Islet precursor cell (in vitro differentiated cells): ENCODE measurements at regions not wholly inside any gene's neighbourhood (a gene's known extent, or its start where the extent isn't known, plus 50 kb on each side); places are given as distances from the start of the nearest gene placed in this dataset.

Experiments
- DNase-seq: peaks from one replicate; pipeline ENCODE4 v3.0.0-alpha.2; 2018

- peak; percentile 86 for DNase-seq
These were observed 687.2 kb downstream of the FAM133A start for GRCh38 chrX:94361241-94361640.

GRCh38 chrX:94365736-94366135, 691.7 kb downstream of the FAM133A start:
- no peak for DNase-seq

GRCh38 chrX:94366616-94367015, 692.6 kb downstream of the FAM133A start:
- DNase-seq = no peak

- no peak for DNase-seq
These were observed 715.0 kb downstream of the FAM133A start for GRCh38 chrX:94389044-94389443.

DNA sequence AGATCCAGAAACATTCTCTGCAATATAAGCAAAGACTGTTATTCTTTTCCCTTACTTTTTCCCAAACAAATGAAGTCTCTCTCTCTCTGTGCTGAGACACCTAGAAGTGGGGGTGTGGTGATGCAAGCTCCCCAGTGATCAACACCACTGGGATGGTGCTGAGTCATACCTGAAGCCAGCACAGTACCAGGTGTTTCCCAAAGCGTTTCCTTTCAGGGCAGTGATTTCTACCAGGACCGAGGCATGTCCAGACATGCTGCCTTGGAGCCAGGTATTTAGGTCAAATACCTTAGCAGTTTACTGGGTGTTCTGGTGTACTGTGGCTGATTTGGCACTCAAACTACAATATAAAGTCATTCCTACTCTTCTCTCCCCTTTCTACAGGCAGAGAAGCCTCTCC, 726.5 kb downstream of the FAM133A start:
- DNase-seq = peak; percentile 97

DNA sequence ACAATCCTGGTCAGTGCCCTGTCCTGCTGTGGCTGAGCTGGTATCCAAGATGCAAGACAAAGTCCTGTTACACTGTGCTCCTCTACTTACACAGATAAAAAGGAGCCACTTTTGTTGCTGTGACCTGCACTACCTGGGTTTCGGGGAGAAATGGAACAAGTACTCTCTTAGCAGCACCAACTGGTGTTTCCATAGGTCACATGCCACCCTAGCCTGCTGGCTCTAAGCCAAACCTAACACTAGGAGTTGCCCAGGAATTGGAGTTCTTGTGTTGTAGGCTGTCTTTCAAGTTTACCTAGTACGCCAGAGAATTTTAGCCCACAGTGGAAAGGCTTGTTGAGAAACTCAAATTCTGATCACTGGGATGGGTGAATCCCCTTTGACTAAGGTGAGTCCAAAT, 727.4 kb downstream of the FAM133A start:
- no peak for DNase-seq

- no peak for DNase-seq
These were observed 740.7 kb downstream of the FAM133A start for GRCh38 chrX:94414746-94415145.

- no peak for DNase-seq
These were observed 744.1 kb downstream of the FAM133A start for GRCh38 chrX:94418065-94418464.

- DNase-seq = peak; percentile 91
These were observed 750.5 kb downstream of the FAM133A start for GRCh38 chrX:94424456-94424855.

- no peak for DNase-seq
These were observed 756.1 kb downstream of the FAM133A start for GRCh38 chrX:94430091-94430490.

- peak; percentile 56 for DNase-seq
These were observed 761.8 kb downstream of the FAM133A start for GRCh38 chrX:94435799-94436198.

DNA sequence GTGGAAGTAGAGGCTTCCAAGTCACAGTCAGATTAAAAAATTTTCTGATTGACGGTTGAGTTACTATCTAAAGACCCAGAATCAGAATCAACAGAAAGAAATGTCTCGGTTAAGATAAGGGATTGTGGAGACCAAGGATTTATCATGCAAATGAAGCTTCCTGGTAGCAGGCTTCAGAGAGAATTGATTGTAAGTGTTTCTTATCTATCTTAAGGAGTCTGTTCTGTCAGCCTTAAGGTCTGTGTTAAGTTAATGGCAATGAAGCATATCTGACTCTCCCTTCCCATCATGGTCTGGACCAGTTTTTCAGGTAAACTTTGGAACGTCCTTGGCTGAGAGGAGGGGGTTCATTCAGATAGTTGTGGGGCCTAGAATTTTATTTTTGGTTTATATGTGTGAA, 780.2 kb downstream of the FAM133A start:
- DNase-seq = peak; percentile 59

DNA sequence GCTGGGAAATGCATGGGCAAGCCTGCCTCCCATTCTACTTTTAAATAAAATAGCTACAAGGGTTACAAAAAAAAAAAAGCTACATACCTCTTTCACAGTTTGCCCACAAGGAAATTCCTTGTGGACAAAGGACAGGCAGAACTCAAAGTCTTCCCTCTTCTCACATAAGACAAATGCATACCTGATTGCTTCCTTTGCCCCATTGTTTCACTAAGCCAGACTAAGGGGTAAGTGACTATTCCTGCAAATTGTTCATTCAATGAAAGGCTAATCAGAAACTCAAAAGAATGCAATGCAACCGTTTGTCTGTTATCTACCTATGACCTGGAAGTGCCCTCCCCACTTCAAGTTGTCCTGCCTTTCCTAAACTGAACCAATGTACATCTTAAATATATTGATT, 780.6 kb downstream of the FAM133A start:
- DNase-seq = peak; percentile 54

GRCh38 chrX:94455782-94456181, 781.8 kb downstream of the FAM133A start:
- no peak for DNase-seq

- no peak for DNase-seq
These were observed 818.5 kb downstream of the FAM133A start for GRCh38 chrX:94492541-94492940.

DNA sequence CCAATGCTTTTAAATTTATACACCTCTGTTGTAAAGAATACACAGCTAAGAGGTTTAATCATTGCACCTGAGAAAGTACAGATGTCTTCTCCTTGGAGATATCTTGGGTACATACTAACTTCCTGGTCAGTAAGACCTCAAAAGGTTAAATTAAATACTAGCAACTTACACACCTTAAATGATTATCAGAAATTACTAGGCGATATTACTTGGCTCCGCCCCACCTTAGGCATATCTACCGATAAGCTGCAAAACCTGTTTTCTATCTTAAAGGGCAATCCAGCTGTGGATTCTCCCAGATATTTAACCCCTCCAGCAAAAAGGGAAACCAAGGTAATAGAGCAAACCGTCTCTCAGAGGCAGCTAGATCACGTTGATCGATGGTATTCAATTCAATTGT, 819.4 kb downstream of the FAM133A start:
- no peak for DNase-seq

GRCh38 chrX:94511564-94511963, 837.6 kb downstream of the FAM133A start:
- DNase-seq = no peak

DNA sequence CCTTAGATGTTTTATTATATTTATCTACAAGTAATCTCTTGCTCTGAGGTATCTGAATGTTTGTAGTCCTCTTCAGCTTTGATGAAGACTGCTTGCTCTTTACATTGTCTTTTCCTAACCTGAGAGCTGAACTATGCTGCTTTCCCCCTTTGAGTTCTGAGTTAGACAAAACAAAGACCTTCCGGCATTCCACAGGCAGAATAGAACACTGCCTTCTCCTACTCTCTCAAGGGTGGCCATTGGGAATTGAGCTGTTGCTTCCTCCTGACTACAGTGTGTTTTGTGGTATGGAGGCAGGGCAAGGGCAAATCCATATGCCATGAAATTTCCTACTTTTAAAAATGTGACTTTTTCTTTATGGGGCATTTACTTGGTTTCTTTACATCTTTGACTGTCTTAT, 841.0 kb downstream of the FAM133A start:
- no peak for DNase-seq

DNA sequence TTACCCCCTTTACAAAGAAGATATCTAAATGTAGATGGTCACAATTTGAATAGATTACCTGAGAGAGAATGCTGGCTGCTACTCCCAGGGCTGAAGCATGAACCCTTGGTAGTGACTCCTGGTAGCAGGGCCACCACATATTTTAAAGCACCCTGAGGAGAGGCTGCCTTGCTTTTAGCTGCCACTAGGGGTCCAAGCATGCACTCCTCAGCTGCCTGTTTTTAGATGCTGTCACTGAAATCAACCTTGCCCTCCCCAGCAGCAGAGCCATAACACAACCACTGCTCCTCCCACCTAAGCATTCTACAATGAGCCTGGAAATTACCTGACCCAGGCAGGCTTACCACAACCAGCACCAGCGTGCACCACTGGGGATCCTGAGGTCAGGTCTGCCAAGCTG, 850.9 kb downstream of the FAM133A start:
- no peak for DNase-seq

- DNase-seq = no peak
These were observed 871.7 kb downstream of the FAM133A start for GRCh38 chrX:94545722-94546121.

DNA sequence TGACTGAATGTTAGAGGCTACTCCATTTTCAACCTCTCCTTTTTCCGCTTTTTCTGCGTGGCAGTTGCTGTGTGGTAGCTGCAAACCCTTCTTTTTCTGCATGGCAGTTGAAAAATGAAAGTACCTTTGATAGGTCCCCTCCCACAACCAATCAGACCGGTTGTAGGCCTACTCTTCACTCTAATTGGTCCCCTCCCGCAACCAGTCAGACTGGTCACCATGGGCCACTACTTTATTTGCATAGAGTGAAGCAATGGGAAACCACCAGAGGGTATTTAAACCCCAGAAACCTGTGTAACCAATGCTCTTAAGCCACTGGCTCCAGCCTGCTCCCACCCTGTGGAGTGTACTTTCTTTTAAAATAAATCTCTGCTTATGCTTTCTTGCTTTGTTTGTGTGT, 877.8 kb downstream of the FAM133A start:
- DNase-seq = no peak

GRCh38 chrX:94560930-94561329, 886.9 kb downstream of the FAM133A start:
- DNase-seq = no peak

DNA sequence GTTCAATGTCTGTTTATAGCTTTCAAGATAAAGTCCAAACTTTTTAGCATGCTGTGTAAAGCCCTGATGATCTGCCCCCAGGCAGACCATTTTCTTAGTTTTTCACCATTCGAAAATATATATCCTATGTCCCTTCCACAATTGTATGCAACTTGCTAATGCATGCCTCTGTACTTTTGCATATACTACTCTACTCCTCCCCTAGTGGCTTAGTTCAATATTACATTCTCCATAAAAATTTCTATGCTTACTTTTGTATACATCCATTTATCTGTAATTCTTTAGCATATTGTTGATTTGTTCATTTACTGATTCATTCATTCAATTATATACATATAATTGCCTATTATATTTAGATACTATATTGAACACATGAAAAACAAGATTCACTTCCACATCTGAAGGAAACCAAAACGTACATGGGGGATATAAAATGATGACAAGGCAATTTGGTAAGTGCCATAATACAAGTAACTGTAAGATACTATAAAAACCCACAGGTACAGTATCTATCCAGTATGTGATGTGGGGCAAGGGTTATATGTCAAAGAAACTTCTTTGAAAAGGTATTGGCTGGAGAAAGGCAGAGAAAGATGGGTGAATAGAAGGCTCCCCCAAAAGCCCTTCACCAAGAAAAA, 902.5 kb downstream of the FAM133A start:
- no peak for DNase-seq

- no peak for DNase-seq
These were observed 926.1 kb downstream of the FAM133A start for GRCh38 chrX:94600077-94600476.

DNA sequence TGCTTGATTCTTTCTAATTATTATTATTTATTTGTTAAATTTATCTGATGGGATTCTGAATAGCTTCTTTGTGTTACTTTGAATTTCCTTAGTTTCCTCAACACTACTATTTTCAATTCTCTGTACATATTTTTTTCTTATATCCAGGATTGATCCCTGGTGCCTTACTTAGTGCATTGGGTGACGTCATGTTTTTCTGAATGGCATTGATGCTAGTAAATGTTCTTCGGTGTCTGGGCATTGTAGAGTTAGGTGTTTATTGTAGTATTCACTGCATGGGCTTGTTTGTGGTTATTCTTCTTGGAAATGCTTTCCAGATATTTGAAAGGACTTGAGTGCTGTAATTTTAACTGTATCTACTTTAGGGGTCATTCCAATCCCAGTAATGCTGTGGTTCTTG, 938.1 kb downstream of the FAM133A start:
- no peak for DNase-seq

- no peak for DNase-seq
These were observed 959.2 kb downstream of the FAM133A start for GRCh38 chrX:94633237-94633636.
